ENCODE measurements at regions not wholly inside any gene's neighbourhood (a gene's known extent, or its start where the extent isn't known, plus 50 kb on each side); places are given as distances from the start of the nearest gene placed in this dataset.

GRCh38 chr3:106036696-106037095 is 167.9 kb upstream of the CBLB start:
- no peak for TF ChIP-seq CTCF (IDR thresholded peaks at IDR 0.05; ENCODE audit: insufficient read depth, low read length)
- H3K4me3 ChIP-seq (ENCODE audit: low read depth, low read length): no peak overlapping the region
- no peak for DNase-seq (ENCODE audit: low read depth)

DNA sequence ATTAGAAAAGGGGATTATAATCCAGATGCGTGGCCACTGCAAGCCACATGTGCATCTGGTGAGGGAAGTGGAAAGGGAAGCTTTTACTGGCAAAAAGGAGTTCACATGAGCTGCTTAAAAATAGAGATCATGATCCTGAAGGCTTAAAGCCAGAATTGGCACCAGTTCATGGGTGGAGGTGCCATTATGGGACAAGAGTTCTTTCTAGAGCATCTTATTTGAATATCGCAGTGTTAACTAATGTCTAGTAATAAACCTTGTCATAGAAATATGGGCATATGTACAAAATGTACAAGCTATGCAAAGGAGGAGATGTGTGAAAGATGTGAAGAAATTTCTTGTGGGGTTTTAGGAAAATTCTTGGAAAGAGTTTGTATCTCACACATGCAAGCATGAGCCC is 178.4 kb upstream of the CBLB start:
- H3K4me3 ChIP-seq (ENCODE audit: low read depth, low read length): no peak overlapping the region
- no peak for TF ChIP-seq CTCF (IDR thresholded peaks at IDR 0.05; ENCODE audit: insufficient read depth, low read length)
- DNase-seq (ENCODE audit: low read depth): no peak

DNA sequence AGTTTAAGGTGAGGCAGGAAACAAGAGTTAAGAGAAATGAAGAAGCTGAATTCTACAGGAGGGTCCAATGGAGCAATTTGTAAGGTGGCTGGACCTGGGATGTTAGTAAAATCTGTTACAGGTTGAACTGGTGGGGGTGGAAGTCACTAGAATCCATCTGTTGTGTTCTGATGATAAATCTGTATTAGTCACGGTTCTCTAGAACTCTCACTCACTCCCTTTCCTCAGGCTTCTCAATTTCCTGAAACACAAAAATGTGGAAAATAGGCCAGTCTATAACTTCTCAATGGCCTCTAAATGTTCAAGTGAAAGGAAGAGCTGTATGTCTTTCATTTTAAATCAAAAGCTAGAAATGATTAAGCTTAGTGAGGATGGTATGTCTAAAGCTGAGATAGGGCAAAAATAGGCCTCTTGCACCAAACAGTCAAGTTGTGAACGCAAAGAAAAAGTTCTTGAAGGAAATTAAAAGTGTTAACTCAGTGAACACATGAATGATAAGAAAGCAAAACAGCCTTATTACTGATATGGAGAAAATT is 180.2 kb upstream of the CBLB start:
- no peak overlapping the region for H3K4me3 ChIP-seq (ENCODE audit: low read depth, low read length)
- DNase-seq (ENCODE audit: low read depth): no peak
- TF ChIP-seq CTCF (IDR thresholded peaks at IDR 0.05; ENCODE audit: insufficient read depth, low read length): no peak

- DNase-seq (ENCODE audit: low read depth): peak; percentile 63
- no peak overlapping the region for H3K4me3 ChIP-seq (ENCODE audit: low read depth, low read length)
- TF ChIP-seq CTCF (IDR thresholded peaks at IDR 0.05; ENCODE audit: insufficient read depth, low read length): no peak
These were observed 181.0 kb upstream of the CBLB start for GRCh38 chr3:106049821-106050220.

- no peak overlapping the region for H3K4me3 ChIP-seq (ENCODE audit: low read depth, low read length)
- DNase-seq (ENCODE audit: low read depth): no peak
- TF ChIP-seq CTCF (IDR thresholded peaks at IDR 0.05; ENCODE audit: insufficient read depth, low read length): no peak
These were observed 188.1 kb upstream of the CBLB start for GRCh38 chr3:106056931-106057330.

GRCh38 chr3:106058475-106058874 is 189.7 kb upstream of the CBLB start:
- DNase-seq (ENCODE audit: low read depth): no peak
- TF ChIP-seq CTCF (IDR thresholded peaks at IDR 0.05; ENCODE audit: insufficient read depth, low read length): no peak
- no peak overlapping the region for H3K4me3 ChIP-seq (ENCODE audit: low read depth, low read length)

- DNase-seq (ENCODE audit: low read depth): no peak
- H3K4me3 ChIP-seq (ENCODE audit: low read depth, low read length): no peak overlapping the region
- TF ChIP-seq CTCF (IDR thresholded peaks at IDR 0.05; ENCODE audit: insufficient read depth, low read length): no peak
These were observed 191.2 kb upstream of the CBLB start for GRCh38 chr3:106059953-106060517.
